ENCODE measurements at regions not wholly inside any gene's neighbourhood (a gene's known extent, or its start where the extent isn't known, plus 50 kb on each side); places are given as distances from the start of the nearest gene placed in this dataset.

GRCh38 chr7:54188843-54189242, 353.3 kb upstream of the VSTM2A start:
- peaks cover 0 to 8% (median 5%) of the 10 kb centered on the region in 4 experiments; a peak in 5 of 7 replicates for H3K4me1 ChIP-seq (replicated peaks in 1 of 4; ENCODE audit: control insufficient read depth in 3 of 4, insufficient read depth in 4 of 4, low read length in 3 of 4)
- H2AK5ac ChIP-seq (ENCODE audit: low read depth, low read length): no peak overlapping the region; the same call in 1 of the 2 replicates
- H3K4ac ChIP-seq (replicated peaks; ENCODE audit: insufficient read length, low read depth, low read length): no peak overlapping the region
- no peaks in the 10 kb centered on the region for H3K79me1 ChIP-seq (ENCODE audit: low read depth, low read length)
- no peak overlapping the region; the same call in 1 of the 2 replicates for H2BK12ac ChIP-seq (ENCODE audit: low read depth, low read length)
- no peak overlapping the region for H3K14ac ChIP-seq (ENCODE audit: insufficient read length)
- CTCF ChIA-PET (ENCODE audit: partially characterized antibody): interaction anchor here (0.8 to 1.3 kb wide), 2 partner anchors 14 to 20 kb away, joined by 3 read pairs; no protein-coding TSS in a partner anchor
- no peak overlapping the region; the same call in 1 of the 2 replicates for H2BK20ac ChIP-seq (ENCODE audit: low read length)
- H4K8ac ChIP-seq (ENCODE audit: extremely low read depth, insufficient read depth, low read length): no peak overlapping the region
- H3K18ac ChIP-seq (ENCODE audit: extremely low read depth, low read length): no peak overlapping the region
- no peak overlapping the region for H3K23ac ChIP-seq (ENCODE audit: insufficient read length)
- no peak overlapping the region for H3K27ac ChIP-seq (ENCODE audit: low read depth, low read length)
- H2BK120ac ChIP-seq (replicated peaks; ENCODE audit: low read depth, low read length): no peak overlapping the region
- peaks cover 2% of the 10 kb centered on the region; the same call in 1 of the 2 replicates for H3K23me2 ChIP-seq (ENCODE audit: low read depth, low read length)
- H3K9me3 ChIP-seq (ENCODE audit: insufficient read depth in 2 of 2, low read depth in 1 of 2, low read length in 1 of 2): no peaks in the 10 kb centered on the region
- no peak for FAIRE-seq
- WGBS, 2 experiments (ENCODE audit: extremely low coverage in 1 of 2, insufficient coverage in 1 of 2, insufficient read length in 1 of 2, insufficient replicate concordance in 2 of 2, low coverage in 1 of 2, low lambda C conversion rate in 2 of 2, missing lambda C conversion rate in 1 of 2): 72% methylated on average over 2 of the region's 2 CpGs; no CpG with 5 or more reads in 1 of the 2 experiments
- no peak overlapping the region for H2BK15ac ChIP-seq (ENCODE audit: low read length)
- no peak overlapping the region; the same call in 1 of the 2 replicates for H2BK5ac ChIP-seq (ENCODE audit: low read depth, low read length)
- H3K27me3 ChIP-seq (replicated peaks in 1 of 4; ENCODE audit: control insufficient read depth in 3 of 4, extremely low read depth in 1 of 4, insufficient read depth in 3 of 4, low read length in 3 of 4): no peaks in the 10 kb centered on the region; a peak in 1 of 7 replicates
- no peak for DNase-seq (ENCODE audit: low read depth in 1 of 2, low spot score in 2 of 2)
- peak overlapping the region in 1 of 4 experiments; percentile 6; a peak in 1 of 8 replicates for H3K4me3 ChIP-seq (ENCODE audit: extremely low read depth in 1 of 4, insufficient read depth in 2 of 4, low read depth in 3 of 4, low read length in 4 of 4)
- H4K5ac ChIP-seq (ENCODE audit: insufficient read length, low read depth, low read length): no peak overlapping the region
- peak overlapping the region; percentile 49 for H4K91ac ChIP-seq (replicated peaks; ENCODE audit: insufficient read length, low read length)
- POLR2A ChIA-PET (ENCODE audit: partially characterized antibody): no interaction called here
- H3K4me2 ChIP-seq (ENCODE audit: insufficient read depth in 1 of 2, low read depth in 2 of 2, low read length in 2 of 2): peak overlapping the region; percentile 29 to 58
- H3K36me3 ChIP-seq (ENCODE audit: control insufficient read depth in 2 of 4, insufficient read depth in 4 of 4, low read length in 3 of 4): no peaks in the 10 kb centered on the region
- no peak overlapping the region for H2AFZ ChIP-seq (ENCODE audit: low read length)
- H4K20me1 ChIP-seq (replicated peaks in 1 of 2; ENCODE audit: control insufficient read depth in 1 of 2, insufficient read depth in 2 of 2, low read length in 2 of 2): no peaks in the 10 kb centered on the region
- H3K56ac ChIP-seq (replicated peaks; ENCODE audit: insufficient read length, low read depth, low read length): no peak overlapping the region
- no peaks in the 10 kb centered on the region for H3K79me2 ChIP-seq (ENCODE audit: control insufficient read depth in 1 of 2, insufficient read depth in 2 of 2, low read length in 2 of 2)
- H3K9ac ChIP-seq (replicated peaks in 1 of 4; ENCODE audit: extremely low read depth in 1 of 4, low read depth in 3 of 4, low read length in 3 of 4): no peak overlapping the region
- TF ChIP-seq NRF1 (IDR thresholded peaks at IDR 0.05; ENCODE audit: low read depth, low read length) (no peak), RFX5 (IDR thresholded peaks at IDR 0.05; ENCODE audit: borderline replicate concordance, low read depth, low read length) (no peak), POLR2AphosphoS5 (IDR thresholded peaks at IDR 0.05; ENCODE audit: low read depth, low read length) (no peak), SIN3A (conservative IDR thresholded peaks at IDR 0.05 in 1 of 2, IDR thresholded peaks at IDR 0.05 in 1 of 2; ENCODE audit: low read depth in 1 of 2, low read length in 2 of 2) (no peak), EP300 (IDR thresholded peaks at IDR 0.05; ENCODE audit: borderline replicate concordance in 1 of 2, low read depth in 2 of 2, low read length in 2 of 2) (no peak), ATF3 (IDR thresholded peaks at IDR 0.05; ENCODE audit: insufficient read depth, low read depth, low read length) (no peak), CTBP2 (IDR thresholded peaks at IDR 0.05; ENCODE audit: borderline replicate concordance, insufficient read depth, insufficient read length, low read length) (no peak), KDM1A (IDR thresholded peaks at IDR 0.05; ENCODE audit: borderline replicate concordance, low read length) (no peak), JUN (IDR thresholded peaks at IDR 0.05; ENCODE audit: low read depth, low read length) (no peak), TBP (IDR thresholded peaks at IDR 0.05; ENCODE audit: low read depth, low read length) (no peak), EZH2 (IDR thresholded peaks at IDR 0.05; ENCODE audit: low read depth, low read length, severe bottlenecking) (no peak), EGR1 (IDR thresholded peaks at IDR 0.05; ENCODE audit: borderline replicate concordance, low read depth, low read length) (no peak), BACH1 (IDR thresholded peaks at IDR 0.05; ENCODE audit: low read length) (no peak), CEBPB (IDR thresholded peaks at IDR 0.05; ENCODE audit: low read depth, low read length) (no peak)

All from H1 (cell line).